Prostate gland (tissue), 2 donors: ENCODE measurements at regions not wholly inside any gene's neighbourhood (a gene's known extent, or its start where the extent isn't known, plus 50 kb on each side); places are given as distances from the start of the nearest gene placed in this dataset.

Experiments
- CTCF ChIP-seq, 4 experiments: fragments of 200-600 bp in 2 of 4; fragments of 450-650 bp in 2 of 4; sonication (generic) in 2 of 4; IDR thresholded peaks; 1 replicate in 3 of 4; 2 replicates in 1 of 4; pipeline ENCODE4 v1.5.1; 2016 to 2019; ENCODE audit warnings: antibody characterized with exemption in 4 of 4, mild to moderate bottlenecking in 2 of 4, moderate library complexity in 2 of 4
- POLR2A ChIP-seq: fragments of 450-650 bp; IDR thresholded peaks from one replicate; pipeline ENCODE4 v1.6.1; 2016; ENCODE audit warnings: antibody characterized with exemption, mild to moderate bottlenecking
- POLR2AphosphoS5 ChIP-seq: sonication (generic); formaldehyde crosslinking; IDR thresholded peaks from one replicate; pipeline ENCODE4 v1.6.1; 2017; ENCODE audit warnings: antibody characterized with exemption

GRCh38 chr11:70512716-70513115 is 114.4 kb downstream of the CTTN start:
- no peak for TF ChIP-seq CTCF (IDR thresholded peaks at IDR 0.05)
- no peak for TF ChIP-seq POLR2A
- TF ChIP-seq POLR2AphosphoS5: no peak
